Epithelial cell of proximal tubule (primary cell): ENCODE measurements at regions not wholly inside any gene's neighbourhood (a gene's known extent, or its start where the extent isn't known, plus 50 kb on each side); places are given as distances from the start of the nearest gene placed in this dataset.

Source experiments
- DNase-seq: peaks from one replicate; pipeline ENCODE4 v3.0.0-alpha.2; 2011; ENCODE audit warnings: low read depth
- H3K4me3 ChIP-seq: 2 replicates; pipeline ENCODE4 v1.5.1; 2011; ENCODE audit warnings: low read depth, mild to moderate bottlenecking, low read length
- CTCF ChIP-seq: conservative IDR thresholded peaks from 2 replicates; pipeline ENCODE4 v1.5.1; 2012; ENCODE audit warnings: low read depth, mild to moderate bottlenecking, low read length

- H3K4me3 ChIP-seq: no peak overlapping the region
- no peak for TF ChIP-seq CTCF
- no peak for DNase-seq
These were observed 106.3 kb downstream of the TNFSF13B start for GRCh38 chr13:108375772-108376171.

GRCh38 chr13:108376308-108376707, 106.8 kb downstream of the TNFSF13B start:
- TF ChIP-seq CTCF: no peak
- H3K4me3 ChIP-seq: no peak overlapping the region
- no peak for DNase-seq

- H3K4me3 ChIP-seq: no peak overlapping the region
- DNase-seq: no peak
- no peak for TF ChIP-seq CTCF
These were observed 108.2 kb downstream of the TNFSF13B start for GRCh38 chr13:108377646-108378206.

GRCh38 chr13:108383667-108384066, 114.1 kb downstream of the TNFSF13B start:
- TF ChIP-seq CTCF: no peak
- no peak for DNase-seq
- H3K4me3 ChIP-seq: no peak overlapping the region

GRCh38 chr13:108387156-108387555, 117.6 kb downstream of the TNFSF13B start:
- H3K4me3 ChIP-seq: no peak overlapping the region
- no peak for DNase-seq
- no peak for TF ChIP-seq CTCF

- no peak for DNase-seq
- H3K4me3 ChIP-seq: no peak overlapping the region
- TF ChIP-seq CTCF: no peak
These were observed 133.3 kb downstream of the TNFSF13B start for GRCh38 chr13:108402850-108403249.

- no peak for DNase-seq
- no peak for TF ChIP-seq CTCF
- H3K4me3 ChIP-seq: no peak overlapping the region
These were observed 138.0 kb downstream of the TNFSF13B start for GRCh38 chr13:108407495-108407894.
